CD14-positive monocyte (primary cell): ENCODE measurements at regions not wholly inside any gene's neighbourhood (a gene's known extent, or its start where the extent isn't known, plus 50 kb on each side); places are given as distances from the start of the nearest gene placed in this dataset.
A peak's percentile ranks its signal among the peaks of the same experiment; 100 is the strongest.

Experiments used
- DNase-seq, 3 donors: peaks; one replicate each; pipeline ENCODE4 v3.0.0-alpha.2; 2011 to 2022
- H2AFZ ChIP-seq: 2 replicates; pipeline ENCODE4 v1.6.0; 2012; ENCODE audit warnings: mild to moderate bottlenecking, low read depth, low read length, inconsistent platforms; ENCODE audit not compliant: insufficient read depth, poor library complexity, severe bottlenecking
- H3K27ac ChIP-seq, 2 donors: 1 replicate in 1 of 2; 2 replicates in 1 of 2; pipeline ENCODE4 v1.5.1; 2012 to 2013; ENCODE audit warnings: low read length in 2 of 2, control low read depth in 1 of 2, inconsistent platforms in 1 of 2, low read depth in 1 of 2, mild to moderate bottlenecking in 1 of 2
- H3K27me3 ChIP-seq, 2 donors: one replicate each; pipeline versions ENCODE4 v1.6.0 to v1.6.1; 2011 to 2013; ENCODE audit warnings: low read length in 2 of 2; ENCODE audit not compliant: control insufficient read depth in 2 of 2, insufficient read depth in 2 of 2
- H3K36me3 ChIP-seq, 2 donors: replicated peaks in 1 of 2; 1 replicate in 1 of 2; 2 replicates in 1 of 2; pipeline versions ENCODE4 v1.5.1 to v1.6.1; 2012 to 2013; ENCODE audit warnings: low read length in 2 of 2, control low read depth in 1 of 2, inconsistent platforms in 1 of 2, mild to moderate bottlenecking in 1 of 2; ENCODE audit not compliant: insufficient read depth in 2 of 2, control insufficient read depth in 1 of 2
- H3K4me1 ChIP-seq, 2 donors: 1 replicate in 1 of 2; 2 replicates in 1 of 2; pipeline versions ENCODE4 v1.5.1 to v1.6.1; 2012 to 2013; ENCODE audit warnings: low read length in 2 of 2, control low read depth in 1 of 2, inconsistent platforms in 1 of 2, mild to moderate bottlenecking in 1 of 2, moderate library complexity in 1 of 2; ENCODE audit not compliant: insufficient read depth in 2 of 2, control insufficient read depth in 1 of 2
- H3K4me2 ChIP-seq: replicated peaks from 2 replicates; pipeline ENCODE3; 2012; ENCODE audit warnings: low read length, moderate library complexity, mild to moderate bottlenecking; ENCODE audit not compliant: poor library complexity, severe bottlenecking; ENCODE audit errors: extremely low read depth
- H3K4me3 ChIP-seq, 3 experiments: fragments of 200-600 bp in 1 of 3; sonication (generic) in 1 of 3; replicated peaks in 1 of 3; 1 replicate in 2 of 3; 2 replicates in 1 of 3; pipeline ENCODE4 v1.5.1; 2011 to 2013; ENCODE audit warnings: low read length in 3 of 3, mild to moderate bottlenecking in 3 of 3, control low read depth in 2 of 3, low read depth in 2 of 3, inconsistent platforms in 1 of 3, moderate library complexity in 1 of 3
- H3K79me2 ChIP-seq: 2 replicates; pipeline ENCODE4 v1.6.0; 2012; ENCODE audit warnings: mild to moderate bottlenecking, control low read depth, inconsistent platforms, low read length, moderate library complexity; ENCODE audit not compliant: insufficient read depth
- H3K9ac ChIP-seq: 2 replicates; pipeline ENCODE4 v1.6.0; 2017; ENCODE audit warnings: low read length, mild to moderate bottlenecking; ENCODE audit not compliant: insufficient read depth, poor library complexity, severe bottlenecking
- H3K9me3 ChIP-seq, 2 donors: replicated peaks in 1 of 2; 1 replicate in 1 of 2; 2 replicates in 1 of 2; pipeline versions ENCODE4 v1.5.1 to v1.6.1; 2012 to 2013; ENCODE audit warnings: low read length in 2 of 2, control low read depth in 1 of 2; ENCODE audit not compliant: control insufficient read depth in 1 of 2, insufficient read depth in 1 of 2
- H4K20me1 ChIP-seq: 2 replicates; pipeline ENCODE4 v1.6.0; 2012; ENCODE audit warnings: mild to moderate bottlenecking, low read length, control low read depth, moderate library complexity; ENCODE audit not compliant: insufficient read depth
- H3K27ac Mint-ChIP-seq, 7 donors: one replicate each; pipeline ENCODE4 v1.8.0; 2020; ENCODE audit warnings: mild to moderate bottlenecking in 7 of 7, mixed read lengths in 7 of 7, moderate library complexity in 6 of 7, inconsistent platforms in 2 of 7
- H3K27me3 Mint-ChIP-seq, 3 donors: one replicate each; pipeline ENCODE4 v1.8.0; 2021 to 2022; ENCODE audit warnings: low read depth in 3 of 3, mild to moderate bottlenecking in 3 of 3, mixed read lengths in 3 of 3, moderate library complexity in 3 of 3, inconsistent platforms in 1 of 3
- H3K36me3 Mint-ChIP-seq, 2 donors: one replicate each; pipeline ENCODE4 v1.8.0; 2020; ENCODE audit warnings: mixed read lengths in 2 of 2, inconsistent platforms in 1 of 2, mild to moderate bottlenecking in 1 of 2
- H3K4me1 Mint-ChIP-seq: one replicate; pipeline ENCODE4 v1.8.0; 2020; ENCODE audit warnings: mild to moderate bottlenecking, mixed read lengths
- H3K4me3 Mint-ChIP-seq, 2 donors: one replicate each; pipeline ENCODE4 v1.8.0; 2020; ENCODE audit warnings: mild to moderate bottlenecking in 2 of 2, mixed read lengths in 2 of 2, moderate library complexity in 1 of 2
- H3K9me3 Mint-ChIP-seq, 7 donors: one replicate each; pipeline ENCODE4 v1.8.0; 2020 to 2022; ENCODE audit warnings: mixed read lengths in 7 of 7, mild to moderate bottlenecking in 6 of 7, moderate library complexity in 6 of 7, inconsistent platforms in 2 of 7
- WGBS: methylation state at CpG from one replicate; pipeline ENCODE4 v1.1.5; 2013; ENCODE audit warnings: missing lambda C conversion rate; ENCODE audit not compliant: insufficient coverage; 5-methylcytosine and 5-hydroxymethylcytosine counted together
- intact Hi-C, 2 donors: fragments of 100-400 bp; cut with micrococcal nuclease; formaldehyde crosslinking; loops; one replicate each; pipeline versions ENCODE4 v1.15.0 to v1.15.1; 2023
- TF ChIP-seq, protein P1 (sequence below): fragments of 200-600 bp; IDR thresholded peaks from one replicate; pipeline ENCODE4 v1.8.0; 2022; ENCODE audit warnings: antibody characterized with exemption, mild to moderate bottlenecking

DNA sequence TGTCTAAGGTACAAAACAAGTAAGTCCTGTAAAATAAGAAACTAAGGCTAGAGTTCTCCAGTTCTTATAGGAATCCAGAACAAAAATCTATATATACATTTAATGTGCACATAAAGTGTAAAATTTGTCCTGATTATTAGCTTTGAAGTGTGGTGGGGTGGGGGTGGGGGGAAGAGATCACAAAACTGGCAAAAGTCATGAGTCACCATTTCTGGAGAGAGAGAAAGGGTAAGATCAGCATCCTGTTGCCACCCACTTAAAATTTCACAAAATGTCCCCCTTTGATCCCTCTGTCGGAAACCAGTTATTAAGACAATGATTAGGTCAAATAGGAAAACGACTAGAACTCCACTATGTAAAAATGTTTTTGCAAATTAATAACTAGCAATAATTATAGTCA is 482.0 kb upstream of the POU3F2 start:
- WGBS: no CpG with 5 or more reads among the region's 2 CpGs
- H3K9me3 ChIP-seq: no peaks in the 10 kb centered on the region

DNA sequence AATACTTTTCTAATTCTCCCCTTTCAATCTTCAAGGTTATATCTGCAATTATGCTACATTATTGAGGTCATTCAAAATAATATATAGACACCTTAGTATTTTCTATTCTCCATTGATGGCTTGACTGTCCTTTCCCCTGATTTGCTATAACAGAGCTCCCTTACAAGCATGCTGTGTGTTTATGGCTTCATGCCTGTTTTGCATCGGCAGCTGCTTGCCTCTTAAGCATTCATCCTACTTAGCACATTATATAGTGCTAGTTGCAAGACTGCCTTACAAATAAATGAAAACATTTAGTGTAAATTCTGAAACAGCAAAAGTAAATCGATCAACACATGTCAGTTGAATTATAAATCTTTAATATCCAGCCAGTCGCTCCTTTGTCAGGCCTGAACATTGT is 476.2 kb upstream of the POU3F2 start:
- intact Hi-C loops: no loop called here
- H3K9me3 Mint-ChIP-seq: peaks cover 0 to 2% (median 0%) of the 10 kb centered on the region in 7 donors
- Histone ChIP-seq H3K36me3 (no peaks in the 10 kb centered on the region), H3K9me3 (no peaks in the 10 kb centered on the region), H3K4me2 (no peak overlapping the region), H3K9ac (no peak overlapping the region), H3K4me3 (no peak overlapping the region), H3K79me2 (no peaks in the 10 kb centered on the region), H3K27me3 (no peaks in the 10 kb centered on the region), H3K27ac (no peak overlapping the region), H2AFZ (no peak overlapping the region), H3K4me1 (no peaks in the 10 kb centered on the region), H4K20me1 (no peaks in the 10 kb centered on the region)
- H3K4me1 Mint-ChIP-seq: no peaks in the 10 kb centered on the region
- no peaks in the 10 kb centered on the region for H3K36me3 Mint-ChIP-seq
- no peaks in the 10 kb centered on the region for H3K27me3 Mint-ChIP-seq
- TF ChIP-seq, protein P1, sequence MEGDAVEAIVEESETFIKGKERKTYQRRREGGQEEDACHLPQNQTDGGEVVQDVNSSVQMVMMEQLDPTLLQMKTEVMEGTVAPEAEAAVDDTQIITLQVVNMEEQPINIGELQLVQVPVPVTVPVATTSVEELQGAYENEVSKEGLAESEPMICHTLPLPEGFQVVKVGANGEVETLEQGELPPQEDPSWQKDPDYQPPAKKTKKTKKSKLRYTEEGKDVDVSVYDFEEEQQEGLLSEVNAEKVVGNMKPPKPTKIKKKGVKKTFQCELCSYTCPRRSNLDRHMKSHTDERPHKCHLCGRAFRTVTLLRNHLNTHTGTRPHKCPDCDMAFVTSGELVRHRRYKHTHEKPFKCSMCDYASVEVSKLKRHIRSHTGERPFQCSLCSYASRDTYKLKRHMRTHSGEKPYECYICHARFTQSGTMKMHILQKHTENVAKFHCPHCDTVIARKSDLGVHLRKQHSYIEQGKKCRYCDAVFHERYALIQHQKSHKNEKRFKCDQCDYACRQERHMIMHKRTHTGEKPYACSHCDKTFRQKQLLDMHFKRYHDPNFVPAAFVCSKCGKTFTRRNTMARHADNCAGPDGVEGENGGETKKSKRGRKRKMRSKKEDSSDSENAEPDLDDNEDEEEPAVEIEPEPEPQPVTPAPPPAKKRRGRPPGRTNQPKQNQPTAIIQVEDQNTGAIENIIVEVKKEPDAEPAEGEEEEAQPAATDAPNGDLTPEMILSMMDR: no peak
- WGBS: no CpG with 5 or more reads among the region's 3 CpGs
- no peak for DNase-seq
- H3K27ac Mint-ChIP-seq: peak overlapping the region in 1 of 7 donors; percentile 30
- no peak overlapping the region for H3K4me3 Mint-ChIP-seq

More for the DNA sequence above, 482.0 kb upstream of the POU3F2 start:
- no peak overlapping the region for H2AFZ ChIP-seq
- TF ChIP-seq, protein P1: no peak
- Mint-ChIP-seq H3K9me3 (no peaks in the 10 kb centered on the region), H3K36me3 (no peaks in the 10 kb centered on the region), H3K4me3 (no peak overlapping the region), H3K4me1 (no peaks in the 10 kb centered on the region), H3K27ac (no peak overlapping the region), H3K27me3 (no peaks in the 10 kb centered on the region)
- DNase-seq: no peak
- no peaks in the 10 kb centered on the region for H3K27me3 ChIP-seq
- H3K4me1 ChIP-seq: no peaks in the 10 kb centered on the region
- H3K79me2 ChIP-seq: no peaks in the 10 kb centered on the region
- H3K9ac ChIP-seq: no peak overlapping the region
- intact Hi-C loops: no loop called here
- no peak overlapping the region for H3K27ac ChIP-seq
- H3K4me3 ChIP-seq: no peak overlapping the region
- no peaks in the 10 kb centered on the region for H3K36me3 ChIP-seq
- no peak overlapping the region for H3K4me2 ChIP-seq
- H4K20me1 ChIP-seq: no peaks in the 10 kb centered on the region
